CD4-positive, alpha-beta T cell treated with Interleukin-4 for 4 hours (primary cell): ENCODE measurements at regions not wholly inside any gene's neighbourhood (a gene's known extent, or its start where the extent isn't known, plus 50 kb on each side); places are given as distances from the start of the nearest gene placed in this dataset.

Experiments
- DNase-seq: peaks from one replicate; pipeline ENCODE4 v3.0.0-alpha.2; 2020

GRCh38 chr1:14545422-14546025 is 53.0 kb upstream of the KAZN start:
- DNase-seq = no peak

GRCh38 chr1:14546416-14546815 is 52.1 kb upstream of the KAZN start:
- DNase-seq = no peak
